Middle frontal gyrus (tissue), 1 donor: ENCODE measurements at regions not wholly inside any gene's neighbourhood (a gene's known extent, or its start where the extent isn't known, plus 50 kb on each side); places are given as distances from the start of the nearest gene placed in this dataset.
"Not testable (repeated sequence)": the region's sequence is repeated elsewhere in the genome, so short reads cannot be mapped to it uniquely, and the experiment has no call there.

Experiments used
- DNase-seq: peaks from one replicate; pipeline ENCODE4 v3.0.0-alpha.2; 2015; ENCODE audit warnings: low spot score; ENCODE audit errors: extremely low spot score

DNA sequence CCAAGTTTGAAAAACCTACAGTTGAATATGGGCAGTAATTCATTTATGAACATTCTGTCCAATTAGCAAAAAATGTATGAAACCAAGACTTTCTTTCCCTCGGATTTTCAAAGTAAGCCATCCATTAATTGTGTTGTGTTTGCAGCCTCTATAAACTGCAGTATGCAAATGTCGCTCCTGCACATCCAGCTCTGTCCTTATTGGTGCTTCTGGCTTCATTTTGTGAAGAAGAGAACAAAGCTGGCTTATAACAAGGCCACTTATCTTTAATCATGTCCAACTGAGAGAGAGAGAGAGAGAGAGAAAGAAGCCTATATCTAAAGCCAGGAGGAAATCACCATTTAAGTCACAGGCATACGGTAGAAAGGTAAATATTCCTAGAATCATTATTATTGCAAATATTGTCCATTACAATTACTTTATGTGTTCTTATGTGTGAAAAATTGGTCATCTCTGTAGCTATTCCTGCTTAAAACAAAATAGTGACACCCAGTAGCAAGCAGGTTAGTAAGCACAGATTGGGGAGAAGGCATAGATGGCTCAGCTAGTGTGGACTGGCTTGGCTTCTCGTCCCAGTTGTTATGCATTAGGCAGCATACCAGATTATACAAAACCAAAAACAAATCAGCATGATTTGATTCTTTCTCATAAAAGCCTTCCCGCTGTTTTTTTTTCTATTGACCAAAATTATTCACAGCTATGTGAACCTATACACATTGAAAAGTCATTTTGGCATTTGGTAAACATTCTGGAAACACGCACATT lies 726.4 kb upstream of the SOX11 start:
- no peak for DNase-seq

DNA sequence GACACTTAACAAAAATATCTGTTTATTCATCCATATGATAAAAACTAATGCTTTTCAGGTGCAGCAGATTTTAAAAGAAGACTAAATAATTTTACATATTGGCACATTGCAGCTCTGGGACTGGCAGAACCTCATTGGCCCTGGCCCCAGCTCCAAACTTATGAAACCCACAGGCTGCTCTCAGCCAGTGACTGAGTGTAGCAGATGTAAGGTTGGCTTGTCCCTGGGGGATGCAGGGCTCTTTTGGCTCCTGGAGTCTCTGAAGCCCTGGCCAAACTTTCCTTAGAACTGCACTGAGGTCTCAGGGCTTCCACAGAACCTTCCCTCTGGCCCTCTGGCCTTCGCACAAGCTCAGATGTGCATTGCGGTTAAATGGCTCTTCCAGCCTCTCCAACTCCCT lies 725.0 kb upstream of the SOX11 start:
- no peak for DNase-seq

DNA sequence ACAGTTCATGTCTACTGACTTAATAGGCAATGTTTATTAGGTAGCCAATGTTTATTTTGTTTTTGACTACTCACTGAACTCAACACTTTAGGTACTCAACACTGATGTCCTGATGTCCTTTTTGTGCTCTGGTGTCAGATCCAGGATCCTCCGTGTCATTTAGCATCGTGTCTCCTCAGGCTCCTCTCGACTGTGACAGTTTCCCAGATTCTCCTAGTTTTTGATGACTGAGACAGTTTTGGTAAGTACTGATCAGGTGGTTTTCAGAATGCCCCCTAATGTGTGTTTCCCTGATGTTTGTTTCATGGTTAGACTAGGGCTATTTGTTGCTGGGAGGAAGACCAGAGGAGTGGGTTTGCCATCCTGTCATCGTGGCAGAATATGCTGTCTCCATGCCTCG lies 719.7 kb upstream of the SOX11 start:
- DNase-seq = no peak

DNA sequence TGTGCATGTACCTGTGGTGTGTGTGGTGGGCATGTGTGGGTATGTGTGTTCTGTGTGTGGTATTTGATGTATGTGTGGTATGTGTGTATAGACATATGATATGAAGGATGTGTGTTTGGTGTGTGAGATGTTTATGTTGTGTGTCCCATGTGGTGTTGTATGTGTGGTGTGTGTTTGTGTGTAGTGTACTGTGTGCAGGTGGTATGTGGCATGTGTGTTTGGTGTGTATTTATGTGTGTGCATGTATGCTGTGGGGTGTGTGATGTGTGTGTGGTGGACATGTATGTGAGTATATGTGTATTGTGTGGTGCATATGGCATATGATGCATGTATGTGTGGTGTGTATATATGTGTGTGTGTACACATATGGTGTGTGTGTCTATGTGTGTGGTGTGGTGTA lies 718.8 kb upstream of the SOX11 start:
- DNase-seq = no peak

DNA sequence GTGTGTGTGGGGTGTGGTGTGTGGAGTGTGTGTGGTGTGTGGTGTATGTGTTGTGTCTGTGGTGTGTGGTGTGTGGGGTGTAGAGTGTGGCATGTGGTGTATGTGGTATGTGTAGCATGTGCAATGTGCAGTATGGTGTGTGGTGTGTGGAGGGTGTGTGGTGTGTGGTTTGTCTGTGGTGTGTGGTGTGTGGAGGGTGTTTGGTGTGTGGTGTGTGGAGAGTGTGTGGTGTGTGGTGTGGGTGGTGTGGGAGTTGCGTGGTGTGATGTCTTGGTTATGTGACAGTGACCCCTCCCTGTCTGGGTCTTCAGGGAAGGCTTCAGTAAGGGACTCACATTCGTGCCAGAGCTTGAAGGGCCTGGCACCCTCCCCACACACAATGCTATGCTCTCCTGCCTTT lies 718.2 kb upstream of the SOX11 start:
- DNase-seq = no peak

DNA sequence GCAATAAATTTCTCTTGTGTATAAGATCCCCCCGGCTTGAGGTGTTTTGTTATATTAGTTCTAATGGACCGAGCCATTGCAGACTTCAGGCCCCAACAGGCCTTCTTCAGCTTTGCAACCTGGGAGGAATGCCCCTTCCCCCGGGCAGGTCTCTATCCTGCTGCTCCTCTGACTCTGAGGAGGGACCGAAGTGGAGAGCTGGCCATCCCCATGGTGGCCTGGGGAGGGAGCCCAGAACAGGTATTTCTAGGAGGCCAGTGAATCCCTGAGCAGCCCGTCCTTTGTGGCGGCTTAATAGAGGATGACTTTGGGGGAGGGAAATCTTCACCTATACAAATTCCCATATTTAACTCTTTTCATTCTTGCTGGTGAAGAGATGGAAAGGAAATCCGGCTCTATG lies 715.8 kb upstream of the SOX11 start:
- DNase-seq = no peak

DNA sequence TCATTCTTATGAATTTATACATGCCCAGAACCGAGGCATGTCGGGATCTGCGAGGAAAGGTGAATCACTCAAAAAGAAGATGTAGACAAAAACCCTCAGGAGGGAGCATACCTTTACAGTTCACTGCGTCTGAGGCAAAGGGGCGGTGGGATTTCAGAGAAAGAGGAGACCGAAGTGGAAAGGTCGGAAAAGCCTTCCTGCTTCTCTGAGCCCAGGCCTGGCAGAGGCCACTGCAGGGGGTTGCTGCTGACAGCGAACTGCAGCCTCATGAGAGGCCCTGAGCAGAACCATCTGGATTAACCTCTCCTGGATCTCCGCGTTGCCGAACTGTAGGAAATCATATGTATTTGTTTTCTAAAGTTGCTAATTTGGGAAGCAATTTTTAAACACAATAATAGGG lies 713.1 kb upstream of the SOX11 start:
- no peak for DNase-seq

DNA sequence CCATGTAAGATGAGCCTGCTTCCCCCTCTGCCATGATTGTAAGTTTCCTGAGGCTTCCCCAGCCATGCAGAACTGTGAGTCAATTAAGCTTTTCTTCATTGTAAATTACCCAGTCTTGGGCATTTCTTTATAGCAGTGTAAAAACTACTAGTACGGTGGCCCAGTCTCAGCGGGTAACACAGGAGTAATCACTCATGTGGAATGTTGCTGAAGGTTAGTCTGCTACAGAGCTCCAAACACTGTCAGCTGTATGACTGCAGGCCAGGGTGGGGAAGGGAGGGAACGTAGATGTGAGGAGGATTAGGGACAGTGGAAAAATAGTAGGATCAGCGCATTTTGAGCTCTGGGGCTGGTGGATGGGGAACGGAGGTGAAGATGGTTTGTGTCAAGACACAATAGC lies 711.2 kb upstream of the SOX11 start:
- DNase-seq = no peak

- no peak for DNase-seq
Observed at GRCh38 chr2:4981802-4982409, 710.3 kb upstream of the SOX11 start.

- not testable (repeated sequence) for DNase-seq
Observed at GRCh38 chr2:4988444-4988843, 703.7 kb upstream of the SOX11 start.

GRCh38 chr2:4992226-4992625 lies 700.0 kb upstream of the SOX11 start:
- DNase-seq = no peak

DNA sequence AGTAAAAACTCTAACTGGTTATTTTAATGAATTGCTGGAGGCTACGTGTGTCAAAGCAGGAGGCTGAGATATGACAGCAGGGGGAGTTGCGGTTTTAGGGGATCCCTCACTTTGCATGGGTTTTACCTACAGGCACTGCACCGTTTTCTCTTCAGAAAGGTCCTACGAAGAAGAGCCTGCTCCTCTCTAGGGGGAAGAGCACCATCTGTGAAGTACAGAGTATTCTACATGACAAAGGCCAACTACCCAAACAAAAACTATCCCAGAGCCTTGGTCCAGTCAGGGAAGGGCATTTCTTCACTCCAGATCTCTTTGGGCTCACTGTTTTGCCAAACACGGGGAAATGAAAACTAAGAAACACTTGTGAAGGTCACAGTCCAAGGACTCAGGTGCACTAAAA lies 696.7 kb upstream of the SOX11 start:
- DNase-seq = no peak

- no peak for DNase-seq
Observed at GRCh38 chr2:5007596-5007995, 684.6 kb upstream of the SOX11 start.

DNA sequence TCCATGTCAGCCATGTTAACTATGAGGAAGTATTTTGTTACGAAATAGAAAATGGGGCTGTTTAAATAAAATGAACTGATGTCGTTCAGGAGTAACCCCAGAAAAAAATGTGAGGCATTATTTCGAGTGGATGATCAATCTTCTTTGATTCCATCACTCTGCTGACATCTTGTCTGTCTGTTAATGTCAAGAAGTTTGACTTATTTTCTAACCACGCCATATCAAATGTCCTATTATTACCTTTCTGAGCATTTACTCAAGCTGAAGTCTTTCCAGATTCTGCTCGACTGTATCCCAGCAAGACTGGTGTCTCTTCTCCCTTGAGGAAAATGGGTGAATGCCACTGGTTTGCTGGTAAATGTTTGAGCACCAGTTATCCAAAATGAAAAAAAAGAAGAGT lies 672.9 kb upstream of the SOX11 start:
- no peak for DNase-seq

DNA sequence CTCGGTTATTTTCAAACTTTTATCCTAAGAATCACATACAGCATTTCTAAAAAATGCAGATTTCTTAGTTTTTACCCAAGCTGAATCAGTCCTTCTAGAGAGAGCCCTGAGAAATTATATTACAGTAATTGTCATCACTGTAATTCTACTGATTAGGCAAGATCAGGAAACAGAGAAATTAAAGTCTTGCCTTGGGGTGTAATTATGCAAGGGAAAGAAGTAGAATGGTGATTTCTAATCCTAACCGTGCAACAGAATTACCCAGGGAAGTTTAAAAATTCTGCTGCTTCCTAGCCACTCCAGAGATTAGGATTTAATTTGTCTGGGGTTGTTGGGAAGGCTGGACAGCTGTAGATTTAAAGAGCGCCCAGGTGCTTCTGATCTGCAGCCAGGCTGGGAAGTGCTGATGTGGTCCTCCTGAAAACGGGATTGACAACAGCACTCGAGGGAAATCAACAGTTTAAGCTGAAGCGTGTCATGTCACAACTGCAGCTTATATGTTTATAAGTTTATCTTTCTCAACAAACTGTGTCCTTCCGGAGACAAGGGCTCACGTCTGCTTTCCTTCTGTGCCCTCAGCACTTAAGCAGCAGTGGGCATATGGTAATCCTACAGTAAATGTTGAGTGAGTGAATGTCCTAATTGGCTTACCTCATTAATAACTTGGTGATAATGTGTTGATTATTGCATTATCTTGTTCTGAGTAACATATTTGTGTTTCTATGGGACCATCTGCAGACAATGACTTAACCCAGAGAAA lies 671.9 kb upstream of the SOX11 start:
- no peak for DNase-seq

GRCh38 chr2:5021136-5021535 lies 671.0 kb upstream of the SOX11 start:
- DNase-seq = no peak

- DNase-seq = no peak
Observed at GRCh38 chr2:5022061-5022460, 670.1 kb upstream of the SOX11 start.

GRCh38 chr2:5022708-5023635 lies 669.2 kb upstream of the SOX11 start:
- not testable (repeated sequence) for DNase-seq

DNA sequence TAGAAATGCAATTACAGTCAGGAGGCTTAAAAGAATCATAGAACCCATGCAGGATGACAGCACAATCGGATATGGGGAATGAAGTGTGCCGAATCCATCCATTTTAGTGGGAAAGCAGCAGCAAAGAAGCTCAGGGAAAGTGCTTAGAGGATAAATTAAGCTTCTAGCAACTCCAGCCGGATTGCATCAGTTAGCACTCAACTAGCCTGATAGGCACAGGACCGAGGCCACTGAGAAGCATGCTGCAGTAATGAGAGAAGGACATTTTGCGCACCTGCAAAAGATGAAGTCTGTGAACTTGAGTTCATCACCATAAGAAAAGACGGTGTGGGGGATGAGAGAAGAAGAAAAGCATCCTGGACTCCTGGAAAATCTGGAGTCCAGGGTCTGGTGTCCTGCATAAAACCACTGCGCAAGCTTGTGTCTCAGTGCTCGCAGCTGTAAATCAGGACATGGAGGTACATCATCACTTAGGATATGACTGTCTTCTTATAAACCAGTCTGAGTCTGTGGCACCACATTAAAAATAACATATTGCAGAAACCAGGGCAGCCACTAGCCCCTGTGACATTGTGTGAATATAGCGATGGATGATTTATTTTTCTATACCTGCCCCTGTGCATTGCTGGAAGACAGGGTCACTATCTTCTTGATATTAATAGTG lies 665.5 kb upstream of the SOX11 start:
- no peak for DNase-seq

DNA sequence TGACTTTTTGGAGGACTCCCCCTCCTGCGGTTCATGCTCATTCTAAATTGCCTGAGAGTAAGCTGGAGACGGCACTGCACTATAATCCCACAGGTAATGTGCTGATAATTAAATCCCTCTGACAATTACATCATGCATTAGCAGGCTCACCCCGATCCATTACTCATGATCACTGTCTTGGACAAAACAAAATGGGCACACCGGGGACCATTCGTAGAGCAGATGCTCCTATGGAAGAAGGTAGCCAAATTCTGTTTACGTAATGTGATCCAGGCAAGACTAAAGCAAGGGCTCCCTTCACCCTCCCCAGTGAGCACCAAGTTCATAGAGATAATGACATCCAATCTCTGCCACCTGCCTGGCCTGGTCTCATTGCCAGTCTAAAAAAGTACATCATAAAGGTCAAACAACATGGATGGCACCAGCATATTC lies 657.1 kb upstream of the SOX11 start:
- no peak for DNase-seq

DNA sequence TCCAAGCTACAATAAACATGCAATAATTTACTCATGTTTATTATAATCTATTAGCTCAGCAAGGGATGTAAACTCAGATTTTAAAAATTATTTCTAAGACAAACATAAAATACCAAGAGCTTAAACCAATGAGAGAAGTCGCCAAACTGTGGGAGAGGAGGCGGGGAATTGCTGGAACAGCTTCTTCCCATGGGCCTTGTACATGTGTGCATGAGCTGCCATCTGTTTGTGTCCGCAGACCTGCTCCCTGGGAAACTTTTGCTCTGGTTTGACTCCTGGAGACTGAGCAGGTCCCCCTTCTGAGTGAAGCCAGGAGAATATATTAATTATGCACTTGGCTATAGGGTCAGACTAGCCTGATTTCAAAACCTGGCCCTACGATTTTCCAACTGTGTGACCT lies 655.9 kb upstream of the SOX11 start:
- no peak for DNase-seq
